ENCODE measurements at regions not wholly inside any gene's neighbourhood (a gene's known extent, or its start where the extent isn't known, plus 50 kb on each side); places are given as distances from the start of the nearest gene placed in this dataset.

- no peak for TF ChIP-seq ZNF140 (tag by site-specific recombination; IDR thresholded peaks at IDR 0.05)
Measured at GRCh38 chr5:107300721-107301327, 369.9 kb downstream of the EFNA5 start (continued).

GRCh38 chr5:107296572-107296971, 374.2 kb downstream of the EFNA5 start:
- Histone ChIP-seq H3K27ac (ENCODE audit: extremely low read depth, low read depth, low read length) (no peak overlapping the region), H3K9me3 (ENCODE audit: control insufficient read depth, insufficient read depth, low read depth, low read length) (no peaks in the 10 kb centered on the region), H3K4me3 (ENCODE audit: low read depth, low read length) (no peak overlapping the region), H3K36me3 (ENCODE audit: control insufficient read depth in 2 of 2, insufficient read depth in 1 of 2, low read length in 2 of 2) (no peaks in the 10 kb centered on the region), H3K4me1 (ENCODE audit: control insufficient read depth, insufficient read depth, low read length) (no peaks in the 10 kb centered on the region)
- ChIA-PET POLR2A (no interaction called here), CTCF (no interaction called here)
- TF ChIP-seq ZNF132 (tag by site-specific recombination; IDR thresholded peaks at IDR 0.05; ENCODE audit: borderline replicate concordance) (no peak), ZNF514 (tag by site-specific recombination; IDR thresholded peaks at IDR 0.05) (no peak), ZBTB1 (tag by site-specific recombination; IDR thresholded peaks at IDR 0.05) (no peak), ZNF555 (tag by site-specific recombination; conservative IDR thresholded peaks at IDR 0.05) (no peak), YY1 (tag by site-specific recombination; IDR thresholded peaks at IDR 0.05) (no peak), ZFP41 (tag by site-specific recombination; IDR thresholded peaks at IDR 0.05; ENCODE audit: borderline replicate concordance) (no peak), PRDM6 (tag by site-specific recombination; IDR thresholded peaks at IDR 0.05) (no peak), ZBTB21 (tag by site-specific recombination; IDR thresholded peaks at IDR 0.05) (no peak), ZNF24 (tag by site-specific recombination; IDR thresholded peaks at IDR 0.05) (no peak), ZSCAN16 (tag by site-specific recombination; IDR thresholded peaks at IDR 0.05) (no peak), ZBTB7A (tag by site-specific recombination; IDR thresholded peaks at IDR 0.05; ENCODE audit: low read depth) (no peak), ZNF366 (tag by site-specific recombination; conservative IDR thresholded peaks at IDR 0.05) (no peak), ZNF114 (tag by site-specific recombination; IDR thresholded peaks at IDR 0.05) (no peak), ZNF292 (tag by site-specific recombination; IDR thresholded peaks at IDR 0.05; ENCODE audit: borderline replicate concordance, low read depth) (no peak), CTCF (tag by site-specific recombination; IDR thresholded peaks at IDR 0.05) (no peak), ZNF624 (tag by site-specific recombination; IDR thresholded peaks at IDR 0.05) (no peak), BCL11B (tag by site-specific recombination; IDR thresholded peaks at IDR 0.05; ENCODE audit: low read depth) (no peak), ZNF473 (tag by site-specific recombination; IDR thresholded peaks at IDR 0.05) (no peak)
- TF ChIP-seq, protein P1, sequence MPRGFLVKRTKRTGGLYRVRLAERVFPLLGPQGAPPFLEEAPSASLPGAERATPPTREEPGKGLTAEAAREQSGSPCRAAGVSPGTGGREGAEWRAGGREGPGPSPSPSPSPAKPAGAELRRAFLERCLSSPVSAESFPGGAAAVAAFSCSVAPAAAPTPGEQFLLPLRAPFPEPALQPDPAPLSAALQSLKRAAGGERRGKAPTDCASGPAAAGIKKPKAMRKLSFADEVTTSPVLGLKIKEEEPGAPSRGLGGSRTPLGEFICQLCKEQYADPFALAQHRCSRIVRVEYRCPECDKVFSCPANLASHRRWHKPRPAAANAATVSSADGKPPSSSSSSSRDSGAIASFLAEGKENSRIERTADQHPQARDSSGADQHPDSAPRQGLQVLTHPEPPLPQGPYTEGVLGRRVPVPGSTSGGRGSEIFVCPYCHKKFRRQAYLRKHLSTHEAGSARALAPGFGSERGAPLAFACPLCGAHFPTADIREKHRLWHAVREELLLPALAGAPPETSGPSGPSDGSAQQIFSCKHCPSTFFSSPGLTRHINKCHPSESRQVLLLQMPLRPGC (tag by site-specific recombination; IDR thresholded peaks at IDR 0.05) = no peak

DNA sequence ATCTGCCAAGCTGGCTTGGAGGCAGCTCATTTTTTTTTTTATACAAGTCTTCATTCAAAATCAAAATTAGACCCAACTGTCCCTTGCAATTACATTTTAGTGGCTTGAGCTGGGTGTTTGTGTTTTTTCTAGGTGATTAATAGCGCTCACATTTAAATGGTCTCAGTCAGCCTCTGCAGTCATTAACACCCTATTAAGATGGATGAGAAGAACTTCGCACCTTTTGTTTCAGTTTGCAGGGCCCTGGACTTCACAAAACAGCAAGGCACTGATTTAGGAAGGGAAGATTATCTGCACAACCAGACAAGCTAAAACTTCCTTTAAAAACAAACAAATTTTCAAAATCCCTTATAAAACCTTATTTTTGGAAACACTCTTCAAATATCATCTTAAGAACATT, 374.8 kb downstream of the EFNA5 start:
- CTCF ChIA-PET = no interaction called here
- POLR2A ChIA-PET = no interaction called here
- no peaks in the 10 kb centered on the region for H3K36me3 ChIP-seq (ENCODE audit: control insufficient read depth in 2 of 2, insufficient read depth in 1 of 2, low read length in 2 of 2)

More for the DNA sequence above, 374.8 kb downstream of the EFNA5 start:
- Histone ChIP-seq H3K9me3 (ENCODE audit: control insufficient read depth, insufficient read depth, low read depth, low read length) (no peaks in the 10 kb centered on the region), H3K4me3 (ENCODE audit: low read depth, low read length) (no peak overlapping the region), H3K27ac (ENCODE audit: extremely low read depth, low read depth, low read length) (no peak overlapping the region), H3K4me1 (ENCODE audit: control insufficient read depth, insufficient read depth, low read length) (no peaks in the 10 kb centered on the region)
- TF ChIP-seq ZNF433 (tag by site-specific recombination; IDR thresholded peaks at IDR 0.05; ENCODE audit: low read depth) = no peak
- TF ChIP-seq ZNF514 (tag by site-specific recombination; IDR thresholded peaks at IDR 0.05) = no peak
- TF ChIP-seq ZNF664 (tag by site-specific recombination; IDR thresholded peaks at IDR 0.05) = no peak

Data from HEK293 (cell line).